ENCODE measurements at regions not wholly inside any gene's neighbourhood (a gene's known extent, or its start where the extent isn't known, plus 50 kb on each side); places are given as distances from the start of the nearest gene placed in this dataset.

GRCh38 chr9:17082343-17083064 is 52.3 kb upstream of the CNTLN start (continued):
- TF ChIP-seq TRIM22 (IDR thresholded peaks at IDR 0.05) (no peak), ARID3A (IDR thresholded peaks at IDR 0.05; ENCODE audit: low read depth, low read length) (no peak), SMYD3 (CRISPR knock-in tag; IDR thresholded peaks at IDR 0.05) (no peak), CC2D1A (CRISPR knock-in tag; IDR thresholded peaks at IDR 0.05) (no peak), FOXP1 (IDR thresholded peaks at IDR 0.05) (no peak), FOXP1 (CRISPR knock-in tag; IDR thresholded peaks at IDR 0.05) (no peak), ZNF335 (CRISPR knock-in tag; IDR thresholded peaks at IDR 0.05) (no peak), ETV6 (CRISPR knock-in tag; conservative IDR thresholded peaks at IDR 0.05) (no peak), ZNF883 (CRISPR knock-in tag; IDR thresholded peaks at IDR 0.05; ENCODE audit: not compliant biosample characterization) (no peak)
- TF ChIP-seq, protein P1, sequence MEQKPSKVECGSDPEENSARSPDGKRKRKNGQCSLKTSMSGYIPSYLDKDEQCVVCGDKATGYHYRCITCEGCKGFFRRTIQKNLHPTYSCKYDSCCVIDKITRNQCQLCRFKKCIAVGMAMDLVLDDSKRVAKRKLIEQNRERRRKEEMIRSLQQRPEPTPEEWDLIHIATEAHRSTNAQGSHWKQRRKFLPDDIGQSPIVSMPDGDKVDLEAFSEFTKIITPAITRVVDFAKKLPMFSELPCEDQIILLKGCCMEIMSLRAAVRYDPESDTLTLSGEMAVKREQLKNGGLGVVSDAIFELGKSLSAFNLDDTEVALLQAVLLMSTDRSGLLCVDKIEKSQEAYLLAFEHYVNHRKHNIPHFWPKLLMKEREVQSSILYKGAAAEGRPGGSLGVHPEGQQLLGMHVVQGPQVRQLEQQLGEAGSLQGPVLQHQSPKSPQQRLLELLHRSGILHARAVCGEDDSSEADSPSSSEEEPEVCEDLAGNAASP (CRISPR knock-in tag; IDR thresholded peaks at IDR 0.05; ENCODE audit: borderline replicate concordance): no peak
